ENCODE measurements at regions not wholly inside any gene's neighbourhood (a gene's known extent, or its start where the extent isn't known, plus 50 kb on each side); places are given as distances from the start of the nearest gene placed in this dataset.

- DNase-seq (ENCODE audit: extremely low spot score): peak; percentile 76
- Histone ChIP-seq H3K27ac (ENCODE audit: low read depth) (no peak overlapping the region), H3K4me3 (ENCODE audit: low read depth, low read length) (no peak overlapping the region)
Measured at GRCh38 chr2:176491172-176491904, 222.1 kb downstream of the MTX2 start.

GRCh38 chr2:176492583-176492982 lies 223.3 kb downstream of the MTX2 start:
- no peaks in the 10 kb centered on the region for H3K4me1 ChIP-seq (ENCODE audit: insufficient read depth)
- H3K36me3 ChIP-seq (ENCODE audit: insufficient read depth): no peaks in the 10 kb centered on the region
- H3K4me3 ChIP-seq (ENCODE audit: low read depth, low read length): no peak overlapping the region
- DNase-seq (ENCODE audit: extremely low spot score): no peak
- no peak overlapping the region for H3K27ac ChIP-seq (ENCODE audit: low read depth)
- WGBS: 85% methylated on average over 1 of the region's 1 CpG

More at GRCh38 chr2:176491172-176491904, 222.1 kb downstream of the MTX2 start:
- H3K4me1 ChIP-seq (ENCODE audit: insufficient read depth): no peaks in the 10 kb centered on the region
- WGBS: 51% methylated on average over 9 of the region's 9 CpGs
- H3K36me3 ChIP-seq (ENCODE audit: insufficient read depth): no peaks in the 10 kb centered on the region

GRCh38 chr2:176493226-176493825 lies 224.1 kb downstream of the MTX2 start:
- Histone ChIP-seq H3K4me1 (ENCODE audit: insufficient read depth) (no peaks in the 10 kb centered on the region), H3K27ac (ENCODE audit: low read depth) (no peak overlapping the region), H3K36me3 (ENCODE audit: insufficient read depth) (no peaks in the 10 kb centered on the region), H3K4me3 (ENCODE audit: low read depth, low read length) (no peak overlapping the region)
- 85% methylated on average over 7 of the region's 7 CpGs for WGBS
- no peak for DNase-seq (ENCODE audit: extremely low spot score)

GRCh38 chr2:176493909-176494308 lies 224.7 kb downstream of the MTX2 start:
- Histone ChIP-seq H3K4me1 (ENCODE audit: insufficient read depth) (no peaks in the 10 kb centered on the region), H3K36me3 (ENCODE audit: insufficient read depth) (no peaks in the 10 kb centered on the region), H3K4me3 (ENCODE audit: low read depth, low read length) (no peak overlapping the region), H3K27ac (ENCODE audit: low read depth) (no peak overlapping the region)
- DNase-seq (ENCODE audit: extremely low spot score): no peak
- WGBS: 88% methylated on average over 3 of the region's 3 CpGs

GRCh38 chr2:176494949-176495353 lies 225.7 kb downstream of the MTX2 start:
- 45% methylated on average over 2 of the region's 2 CpGs for WGBS
- Histone ChIP-seq H3K4me3 (ENCODE audit: low read depth, low read length) (no peak overlapping the region), H3K36me3 (ENCODE audit: insufficient read depth) (no peaks in the 10 kb centered on the region), H3K27ac (ENCODE audit: low read depth) (no peak overlapping the region), H3K4me1 (ENCODE audit: insufficient read depth) (no peaks in the 10 kb centered on the region)
- no peak for DNase-seq (ENCODE audit: extremely low spot score)

- Histone ChIP-seq H3K27ac (ENCODE audit: low read depth) (no peak overlapping the region), H3K4me1 (ENCODE audit: insufficient read depth) (no peaks in the 10 kb centered on the region), H3K4me3 (ENCODE audit: low read depth, low read length) (no peak overlapping the region), H3K36me3 (ENCODE audit: insufficient read depth) (no peaks in the 10 kb centered on the region)
- WGBS: 95% methylated on average over 3 of the region's 3 CpGs
- no peak for DNase-seq (ENCODE audit: extremely low spot score)
Measured at GRCh38 chr2:176495826-176496225, 226.6 kb downstream of the MTX2 start.

GRCh38 chr2:176496761-176497160 lies 227.5 kb downstream of the MTX2 start:
- 82% methylated on average over 3 of the region's 3 CpGs for WGBS
- H3K36me3 ChIP-seq (ENCODE audit: insufficient read depth): no peaks in the 10 kb centered on the region
- no peak overlapping the region for H3K27ac ChIP-seq (ENCODE audit: low read depth)
- no peak for DNase-seq (ENCODE audit: extremely low spot score)
- H3K4me3 ChIP-seq (ENCODE audit: low read depth, low read length): no peak overlapping the region
- no peaks in the 10 kb centered on the region for H3K4me1 ChIP-seq (ENCODE audit: insufficient read depth)

GRCh38 chr2:176500901-176501300 lies 231.7 kb downstream of the MTX2 start:
- DNase-seq (ENCODE audit: extremely low spot score): no peak
- no peak overlapping the region for H3K4me3 ChIP-seq (ENCODE audit: low read depth, low read length)
- H3K27ac ChIP-seq (ENCODE audit: low read depth): no peak overlapping the region
- no peaks in the 10 kb centered on the region for H3K36me3 ChIP-seq (ENCODE audit: insufficient read depth)
- no peaks in the 10 kb centered on the region for H3K4me1 ChIP-seq (ENCODE audit: insufficient read depth)
- WGBS: 64% methylated on average over 1 of the region's 1 CpG

GRCh38 chr2:176501617-176502016 lies 232.4 kb downstream of the MTX2 start:
- no peak for DNase-seq (ENCODE audit: extremely low spot score)
- no peak overlapping the region for H3K27ac ChIP-seq (ENCODE audit: low read depth)
- no peaks in the 10 kb centered on the region for H3K36me3 ChIP-seq (ENCODE audit: insufficient read depth)
- WGBS: 75% methylated on average over 3 of the region's 3 CpGs
- H3K4me1 ChIP-seq (ENCODE audit: insufficient read depth): no peaks in the 10 kb centered on the region
- H3K4me3 ChIP-seq (ENCODE audit: low read depth, low read length): no peak overlapping the region

GRCh38 chr2:176502619-176503018 lies 233.4 kb downstream of the MTX2 start:
- H3K4me1 ChIP-seq (ENCODE audit: insufficient read depth): no peaks in the 10 kb centered on the region
- no peak for DNase-seq (ENCODE audit: extremely low spot score)
- no peaks in the 10 kb centered on the region for H3K36me3 ChIP-seq (ENCODE audit: insufficient read depth)
- H3K27ac ChIP-seq (ENCODE audit: low read depth): no peak overlapping the region
- no peak overlapping the region for H3K4me3 ChIP-seq (ENCODE audit: low read depth, low read length)

GRCh38 chr2:176503776-176504175 lies 234.5 kb downstream of the MTX2 start:
- WGBS: 46% methylated on average over 1 of the region's 1 CpG
- no peaks in the 10 kb centered on the region for H3K36me3 ChIP-seq (ENCODE audit: insufficient read depth)
- DNase-seq (ENCODE audit: extremely low spot score): peak; percentile 74

GRCh38 chr2:176504440-176504839 lies 235.2 kb downstream of the MTX2 start:
- no peaks in the 10 kb centered on the region for H3K4me1 ChIP-seq (ENCODE audit: insufficient read depth)
- no peak overlapping the region for H3K4me3 ChIP-seq (ENCODE audit: low read depth, low read length)
- H3K27ac ChIP-seq (ENCODE audit: low read depth): no peak overlapping the region
- DNase-seq (ENCODE audit: extremely low spot score): no peak
- no peaks in the 10 kb centered on the region for H3K36me3 ChIP-seq (ENCODE audit: insufficient read depth)

More at GRCh38 chr2:176503776-176504175, 234.5 kb downstream of the MTX2 start:
- Histone ChIP-seq H3K27ac (ENCODE audit: low read depth) (no peak overlapping the region), H3K4me3 (ENCODE audit: low read depth, low read length) (no peak overlapping the region), H3K4me1 (ENCODE audit: insufficient read depth) (no peaks in the 10 kb centered on the region)

GRCh38 chr2:176507786-176508185 lies 238.5 kb downstream of the MTX2 start:
- DNase-seq (ENCODE audit: extremely low spot score): no peak
- Histone ChIP-seq H3K4me3 (ENCODE audit: low read depth, low read length) (no peak overlapping the region), H3K36me3 (ENCODE audit: insufficient read depth) (no peaks in the 10 kb centered on the region), H3K4me1 (ENCODE audit: insufficient read depth) (no peaks in the 10 kb centered on the region), H3K27ac (ENCODE audit: low read depth) (no peak overlapping the region)
- 82% methylated on average over 3 of the region's 3 CpGs for WGBS

- WGBS: 97% methylated on average over 1 of the region's 1 CpG
- Histone ChIP-seq H3K36me3 (ENCODE audit: insufficient read depth) (no peaks in the 10 kb centered on the region), H3K4me1 (ENCODE audit: insufficient read depth) (no peaks in the 10 kb centered on the region), H3K27ac (ENCODE audit: low read depth) (no peak overlapping the region), H3K4me3 (ENCODE audit: low read depth, low read length) (no peak overlapping the region)
- no peak for DNase-seq (ENCODE audit: extremely low spot score)
Measured at GRCh38 chr2:176508374-176508773, 239.1 kb downstream of the MTX2 start.

All from urinary bladder (tissue), 3 donors.